ENCODE measurements at regions not wholly inside any gene's neighbourhood (a gene's known extent, or its start where the extent isn't known, plus 50 kb on each side); places are given as distances from the start of the nearest gene placed in this dataset.

DNA sequence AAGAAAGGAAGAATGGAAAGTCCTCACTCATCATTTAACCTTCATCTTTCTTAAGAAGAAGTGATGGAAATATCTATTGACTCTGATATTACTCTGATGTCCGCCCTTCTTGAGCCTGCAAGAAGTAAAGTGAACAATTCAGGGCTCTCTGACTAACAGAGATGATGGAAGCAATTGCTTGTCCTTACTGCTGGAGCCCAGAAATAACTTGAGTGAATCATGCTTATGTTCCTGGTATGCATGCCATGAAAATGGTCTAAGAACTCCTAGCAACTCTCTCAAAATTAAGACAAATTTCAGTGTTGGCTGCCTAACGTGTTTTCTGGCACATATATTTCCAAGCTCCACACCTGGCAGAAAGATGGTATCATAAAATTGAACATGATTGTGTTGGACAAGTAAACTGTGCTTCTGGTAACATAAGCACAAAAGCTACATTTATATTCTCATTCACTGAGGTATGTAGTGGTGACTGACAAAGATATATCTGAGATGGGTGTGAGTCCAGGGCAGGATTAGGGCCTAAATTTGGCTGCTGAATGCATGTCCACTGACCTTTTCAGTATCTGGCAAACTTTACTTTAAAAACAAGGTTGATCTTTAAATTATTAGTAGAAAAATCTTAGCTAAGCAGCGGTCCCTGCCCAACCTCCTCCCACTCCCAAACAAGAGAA is 109.2 kb upstream of the OTUD4 start (continued):
- TF ChIP-seq CBX5 (IDR thresholded peaks at IDR 0.05; ENCODE audit: low read depth) (no peak), BCLAF1 (IDR thresholded peaks at IDR 0.05) (no peak), FOS (IDR thresholded peaks at IDR 0.05; ENCODE audit: borderline replicate concordance, extremely low read depth, insufficient read length) (no peak), GATAD2B (conservative IDR thresholded peaks at IDR 0.05; ENCODE audit: low read depth) (no peak), KLF5 (IDR thresholded peaks at IDR 0.05; ENCODE audit: partially characterized antibody) (no peak), NFIC (IDR thresholded peaks at IDR 0.05; ENCODE audit: low read depth, low read length) (no peak), CUX1 (IDR thresholded peaks at IDR 0.05; ENCODE audit: insufficient replicate concordance, low read depth, low read length) (no peak), PRDM15 (CRISPR knock-in tag; IDR thresholded peaks at IDR 0.05) (no peak), ZNF207 (IDR thresholded peaks at IDR 0.05; ENCODE audit: borderline replicate concordance) (no peak)

Measured in GM12878 (cell line).